Bronchial epithelial cell (primary cell): ENCODE measurements at regions not wholly inside any gene's neighbourhood (a gene's known extent, or its start where the extent isn't known, plus 50 kb on each side); places are given as distances from the start of the nearest gene placed in this dataset.
"Not testable (repeated sequence)": the region's sequence is repeated elsewhere in the genome, so short reads cannot be mapped to it uniquely, and the experiment has no call there.

Source experiments
- DNase-seq: peaks from one replicate; pipeline ENCODE4 v3.0.0-alpha.2; 2010; ENCODE audit warnings: low read depth
- FAIRE-seq: peaks from 2 replicates; lab custom pipeline; 2011; peaks lifted over from hg19 to GRCh38; lab: Jason Lieb, UNC
- H3K27me3 ChIP-seq: 2 replicates; pipeline ENCODE4 v1.5.1; 2011; ENCODE audit warnings: low read length; ENCODE audit not compliant: control insufficient read depth, insufficient read depth
- H3K36me3 ChIP-seq: 2 replicates; pipeline ENCODE4 v1.5.1; 2011; ENCODE audit warnings: low read length; ENCODE audit not compliant: control insufficient read depth, insufficient read depth
- H3K4me3 ChIP-seq: 2 replicates; pipeline ENCODE4 v1.5.1; 2011; ENCODE audit warnings: mild to moderate bottlenecking, low read depth, low read length, control low read depth
- CTCF ChIP-seq: IDR thresholded peaks from 2 replicates; pipeline ENCODE4 v1.5.1; 2011; ENCODE audit warnings: mild to moderate bottlenecking, moderate library complexity, low read length, control low read depth, inconsistent platforms; ENCODE audit not compliant: insufficient read depth, severe bottlenecking

- H3K27me3 ChIP-seq = no peaks in the 10 kb centered on the region
- DNase-seq = no peak
- no peaks in the 10 kb centered on the region for H3K36me3 ChIP-seq
- TF ChIP-seq CTCF = no peak
- FAIRE-seq = no peak
- H3K4me3 ChIP-seq = no peak overlapping the region
These were observed 125.5 kb upstream of the DAP start for GRCh38 chr5:10886497-10886896.

- FAIRE-seq = no peak
- H3K4me3 ChIP-seq = no peak overlapping the region
- no peaks in the 10 kb centered on the region for H3K36me3 ChIP-seq
- peak; percentile 4 for DNase-seq
- no peak for TF ChIP-seq CTCF
- no peaks in the 10 kb centered on the region for H3K27me3 ChIP-seq
These were observed 124.0 kb upstream of the DAP start for GRCh38 chr5:10885026-10885425.

GRCh38 chr5:10883945-10884344, 122.9 kb upstream of the DAP start:
- not testable (repeated sequence) for DNase-seq, H3K4me3 ChIP-seq, H3K36me3 ChIP-seq, H3K27me3 ChIP-seq, FAIRE-seq

DNA sequence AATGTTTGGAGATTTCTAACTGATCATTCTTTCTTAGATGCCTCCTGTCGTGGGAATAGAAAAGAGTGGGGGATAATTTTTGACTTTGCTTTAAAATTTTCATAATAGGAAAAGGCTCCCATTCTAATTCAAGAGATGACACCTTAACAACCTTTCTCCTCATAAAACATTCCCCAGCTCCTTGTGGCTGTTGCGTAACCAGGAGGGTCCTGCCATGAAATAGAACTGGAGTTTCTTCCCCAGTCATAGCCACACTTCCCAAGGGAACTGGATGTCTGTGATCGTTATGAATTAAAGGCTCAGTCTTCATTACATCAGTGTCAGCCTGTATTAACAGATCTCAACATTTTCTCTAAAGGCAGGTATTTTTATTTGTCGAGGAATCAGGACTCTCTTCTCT, 119.9 kb upstream of the DAP start:
- no peak for FAIRE-seq
- Histone ChIP-seq H3K4me3 (no peak overlapping the region), H3K36me3 (no peaks in the 10 kb centered on the region), H3K27me3 (no peaks in the 10 kb centered on the region)
- TF ChIP-seq CTCF = no peak
- no peak for DNase-seq

- FAIRE-seq, H3K27me3 ChIP-seq, H3K36me3 ChIP-seq, DNase-seq, H3K4me3 ChIP-seq: not testable (repeated sequence)
These were observed 116.0 kb upstream of the DAP start for GRCh38 chr5:10876996-10877395.

DNA sequence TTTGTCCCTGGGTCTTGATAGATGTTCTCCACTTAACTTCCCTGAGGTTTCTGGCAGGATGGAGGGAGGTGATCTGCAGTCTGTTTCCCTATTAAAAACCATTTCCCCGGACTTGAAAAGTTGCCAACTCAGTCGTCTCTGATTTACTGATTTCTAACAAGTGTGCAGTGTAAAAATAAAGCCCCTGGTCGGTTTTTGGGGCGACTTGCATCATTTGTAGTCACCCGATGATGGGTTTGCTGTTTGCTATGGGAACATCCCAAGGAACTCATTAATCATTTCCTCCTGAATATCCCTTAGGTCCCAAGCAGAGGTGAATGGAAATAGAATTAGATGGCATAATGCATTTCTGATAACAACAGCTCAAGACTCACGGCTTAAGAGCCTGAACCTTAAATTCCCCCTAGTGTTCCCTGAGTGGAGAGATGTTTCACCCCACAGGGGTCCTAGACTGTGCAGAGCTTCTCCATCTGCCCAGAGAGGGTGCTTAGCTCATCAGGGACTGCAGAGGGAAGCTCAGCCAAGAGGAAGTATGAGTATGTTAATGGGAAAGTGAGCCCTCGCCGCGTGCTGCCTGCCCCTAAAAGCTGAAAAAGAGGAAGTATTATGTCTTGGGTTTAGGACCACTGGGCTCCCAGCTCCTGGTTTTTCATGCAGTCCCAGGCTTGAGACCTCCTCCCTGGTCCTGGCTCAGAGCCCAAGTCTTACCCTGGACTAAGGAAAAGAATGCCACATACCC, 115.1 kb upstream of the DAP start:
- no peak for FAIRE-seq
- TF ChIP-seq CTCF = no peak
- Histone ChIP-seq H3K27me3 (no peaks in the 10 kb centered on the region), H3K36me3 (no peaks in the 10 kb centered on the region), H3K4me3 (no peak overlapping the region)
- no peak for DNase-seq

- H3K27me3 ChIP-seq = no peaks in the 10 kb centered on the region
- no peak overlapping the region for H3K4me3 ChIP-seq
- FAIRE-seq = no peak
- DNase-seq = no peak
- TF ChIP-seq CTCF = no peak
- H3K36me3 ChIP-seq = no peaks in the 10 kb centered on the region
These were observed 114.3 kb upstream of the DAP start for GRCh38 chr5:10875201-10875768.
